ENCODE measurements at regions not wholly inside any gene's neighbourhood (a gene's known extent, or its start where the extent isn't known, plus 50 kb on each side); places are given as distances from the start of the nearest gene placed in this dataset.

GRCh38 chr5:85293145-85293785, 908.6 kb upstream of the EDIL3 start:
- DNase-seq = no peak
- no peaks in the 10 kb centered on the region for H3K36me3 ChIP-seq
- H3K9me3 ChIP-seq = no peaks in the 10 kb centered on the region
- TF ChIP-seq POLR2A (IDR thresholded peaks at IDR 0.05) (no peak), EP300 (IDR thresholded peaks at IDR 0.05) (no peak), POLR2AphosphoS5 (IDR thresholded peaks at IDR 0.05) (no peak)
- TF ChIP-seq, protein P1, sequence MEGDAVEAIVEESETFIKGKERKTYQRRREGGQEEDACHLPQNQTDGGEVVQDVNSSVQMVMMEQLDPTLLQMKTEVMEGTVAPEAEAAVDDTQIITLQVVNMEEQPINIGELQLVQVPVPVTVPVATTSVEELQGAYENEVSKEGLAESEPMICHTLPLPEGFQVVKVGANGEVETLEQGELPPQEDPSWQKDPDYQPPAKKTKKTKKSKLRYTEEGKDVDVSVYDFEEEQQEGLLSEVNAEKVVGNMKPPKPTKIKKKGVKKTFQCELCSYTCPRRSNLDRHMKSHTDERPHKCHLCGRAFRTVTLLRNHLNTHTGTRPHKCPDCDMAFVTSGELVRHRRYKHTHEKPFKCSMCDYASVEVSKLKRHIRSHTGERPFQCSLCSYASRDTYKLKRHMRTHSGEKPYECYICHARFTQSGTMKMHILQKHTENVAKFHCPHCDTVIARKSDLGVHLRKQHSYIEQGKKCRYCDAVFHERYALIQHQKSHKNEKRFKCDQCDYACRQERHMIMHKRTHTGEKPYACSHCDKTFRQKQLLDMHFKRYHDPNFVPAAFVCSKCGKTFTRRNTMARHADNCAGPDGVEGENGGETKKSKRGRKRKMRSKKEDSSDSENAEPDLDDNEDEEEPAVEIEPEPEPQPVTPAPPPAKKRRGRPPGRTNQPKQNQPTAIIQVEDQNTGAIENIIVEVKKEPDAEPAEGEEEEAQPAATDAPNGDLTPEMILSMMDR (IDR thresholded peaks at IDR 0.05) = no peak
- H3K4me3 ChIP-seq = peak overlapping the region; percentile 6 to 45 (median 38)
- H3K4me1 ChIP-seq = peaks cover 0 to 4% (median 0%) of the 10 kb centered on the region in 4 donors
- peak overlapping the region in 3 of 4 donors; percentile 23 to 39 (median 26) for H3K27ac ChIP-seq
- H3K27me3 ChIP-seq = no peaks in the 10 kb centered on the region
- 31 to 60% methylated on average over 7 of the region's 7 CpGs for WGBS, 2 donors
- intact Hi-C loops (cut with DNase I) = no loop called here

- 78 to 85% methylated on average over 2 of the region's 2 CpGs for WGBS, 2 donors
- no peak for TF ChIP-seq POLR2A (IDR thresholded peaks at IDR 0.05)
- TF ChIP-seq, protein P1 (IDR thresholded peaks at IDR 0.05) = no peak
- TF ChIP-seq POLR2AphosphoS5 (IDR thresholded peaks at IDR 0.05) = no peak
- TF ChIP-seq EP300 (IDR thresholded peaks at IDR 0.05) = no peak
- H3K4me1 ChIP-seq = no peaks in the 10 kb centered on the region
- no peaks in the 10 kb centered on the region for H3K9me3 ChIP-seq
- H3K27ac ChIP-seq = no peak overlapping the region
- no peak for DNase-seq
- no peak overlapping the region for H3K4me3 ChIP-seq
- H3K36me3 ChIP-seq = no peaks in the 10 kb centered on the region
- intact Hi-C loops (cut with DNase I) = no loop called here
- no peaks in the 10 kb centered on the region for H3K27me3 ChIP-seq
Measured at GRCh38 chr5:85304524-85304923, 919.8 kb upstream of the EDIL3 start.

DNA sequence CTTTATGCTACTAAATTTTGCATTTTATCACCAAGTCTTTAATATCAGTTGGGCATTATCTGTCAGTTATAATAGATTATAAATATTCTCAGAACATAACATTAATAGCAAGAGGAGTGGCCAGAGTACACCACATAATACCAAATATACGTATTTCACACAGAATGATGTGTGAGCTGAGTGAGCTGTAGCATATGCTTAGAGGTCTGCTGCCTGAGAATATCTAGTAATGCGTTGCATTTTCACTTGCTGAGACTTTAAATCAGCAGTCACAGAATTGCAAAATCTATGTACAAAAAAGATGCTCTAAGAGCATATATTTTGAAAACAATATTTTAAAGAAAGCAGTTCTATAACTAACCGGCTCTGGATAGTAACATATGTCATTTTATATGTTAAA, 921.1 kb upstream of the EDIL3 start:
- DNase-seq = no peak
- Histone ChIP-seq H3K27ac (no peak overlapping the region), H3K4me1 (no peaks in the 10 kb centered on the region), H3K9me3 (no peaks in the 10 kb centered on the region), H3K27me3 (no peaks in the 10 kb centered on the region), H3K4me3 (no peak overlapping the region), H3K36me3 (no peaks in the 10 kb centered on the region)
- intact Hi-C loops (cut with DNase I) = no loop called here
- no peak for TF ChIP-seq EP300 (IDR thresholded peaks at IDR 0.05)
- TF ChIP-seq POLR2A (IDR thresholded peaks at IDR 0.05) = no peak
- TF ChIP-seq, protein P1 (IDR thresholded peaks at IDR 0.05) = no peak
- no peak for TF ChIP-seq POLR2AphosphoS5 (IDR thresholded peaks at IDR 0.05)
- WGBS, 2 donors = 78 to 88% methylated on average over 3 of the region's 3 CpGs

GRCh38 chr5:85311536-85311935, 926.9 kb upstream of the EDIL3 start:
- no peaks in the 10 kb centered on the region for H3K4me1 ChIP-seq
- H3K9me3 ChIP-seq = no peaks in the 10 kb centered on the region
- H3K36me3 ChIP-seq = no peaks in the 10 kb centered on the region
- no peaks in the 10 kb centered on the region for H3K27me3 ChIP-seq
- peak; percentile 52 for DNase-seq
- no peak overlapping the region for H3K27ac ChIP-seq
- intact Hi-C loops (cut with DNase I) = no loop called here
- WGBS, 2 donors = 72 to 80% methylated on average over 7 of the region's 7 CpGs
- no peak for TF ChIP-seq POLR2AphosphoS5 (IDR thresholded peaks at IDR 0.05)
- no peak for TF ChIP-seq POLR2A (IDR thresholded peaks at IDR 0.05)
- H3K4me3 ChIP-seq = no peak overlapping the region

DNA sequence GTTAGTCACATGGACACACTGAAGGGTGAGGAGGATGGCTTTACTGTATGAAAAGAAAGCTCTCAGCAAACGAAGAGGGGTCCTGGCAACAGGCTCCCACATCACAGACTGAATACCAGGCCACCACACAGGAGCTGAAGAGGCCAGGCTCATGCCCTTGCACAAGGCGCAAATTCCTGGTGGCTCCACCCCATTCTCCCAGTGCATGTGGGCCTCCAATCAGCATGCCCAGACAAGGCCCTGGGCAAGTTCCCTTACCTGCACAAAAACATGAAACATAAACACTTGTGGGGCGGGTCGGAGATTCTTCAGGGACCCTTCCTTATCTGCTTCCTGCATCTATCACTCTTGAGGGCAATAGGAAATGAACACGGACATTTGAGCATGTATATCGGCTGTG, 935.8 kb upstream of the EDIL3 start:
- Histone ChIP-seq H3K9me3 (no peaks in the 10 kb centered on the region), H3K4me1 (no peaks in the 10 kb centered on the region), H3K27me3 (no peaks in the 10 kb centered on the region), H3K36me3 (no peaks in the 10 kb centered on the region), H3K4me3 (no peak overlapping the region), H3K27ac (no peak overlapping the region)
- no peak for DNase-seq
- intact Hi-C loops (cut with DNase I) = no loop called here
- WGBS, 2 donors = 60 to 72% methylated on average over 6 of the region's 6 CpGs
- TF ChIP-seq EP300 (IDR thresholded peaks at IDR 0.05) (no peak), POLR2AphosphoS5 (IDR thresholded peaks at IDR 0.05) (no peak), POLR2A (IDR thresholded peaks at IDR 0.05) (no peak)
- TF ChIP-seq, protein P1 (IDR thresholded peaks at IDR 0.05) = no peak
